ENCODE measurements at regions not wholly inside any gene's neighbourhood (a gene's known extent, or its start where the extent isn't known, plus 50 kb on each side); places are given as distances from the start of the nearest gene placed in this dataset.

GRCh38 chr4:52296341-52296740 is 245.2 kb downstream of the SPATA18 start:
- TF ChIP-seq POLR2A (IDR thresholded peaks at IDR 0.05; ENCODE audit: low read depth, low read length) (no peak), TAF1 (IDR thresholded peaks at IDR 0.05; ENCODE audit: borderline replicate concordance, low read depth, low read length) (no peak), POLR2AphosphoS5 (IDR thresholded peaks at IDR 0.05; ENCODE audit: low read depth, low read length) (no peak)
- DNase-seq (ENCODE audit: insufficient read length) (no peak), FAIRE-seq (no peak)

GRCh38 chr4:52298444-52298843 is 247.3 kb downstream of the SPATA18 start:
- FAIRE-seq (no peak), DNase-seq (ENCODE audit: insufficient read length) (no peak)
- no peak for TF ChIP-seq TAF1 (IDR thresholded peaks at IDR 0.05; ENCODE audit: borderline replicate concordance, low read depth, low read length)
- no peak for TF ChIP-seq POLR2AphosphoS5 (IDR thresholded peaks at IDR 0.05; ENCODE audit: low read depth, low read length)
- no peak for TF ChIP-seq POLR2A (IDR thresholded peaks at IDR 0.05; ENCODE audit: low read depth, low read length)

- TF ChIP-seq TAF1 (IDR thresholded peaks at IDR 0.05; ENCODE audit: borderline replicate concordance, low read depth, low read length) (no peak), POLR2AphosphoS5 (IDR thresholded peaks at IDR 0.05; ENCODE audit: low read depth, low read length) (no peak), POLR2A (IDR thresholded peaks at IDR 0.05; ENCODE audit: low read depth, low read length) (no peak)
- DNase-seq (ENCODE audit: insufficient read length) (no peak), FAIRE-seq (no peak)
These were observed 248.0 kb downstream of the SPATA18 start for GRCh38 chr4:52299120-52299519.

- TF ChIP-seq TAF1 (IDR thresholded peaks at IDR 0.05; ENCODE audit: borderline replicate concordance, low read depth, low read length) (no peak), POLR2A (IDR thresholded peaks at IDR 0.05; ENCODE audit: low read depth, low read length) (no peak), POLR2AphosphoS5 (IDR thresholded peaks at IDR 0.05; ENCODE audit: low read depth, low read length) (no peak)
- DNase-seq (ENCODE audit: insufficient read length) (no peak), FAIRE-seq (no peak)
These were observed 260.5 kb downstream of the SPATA18 start for GRCh38 chr4:52311464-52312125.

- DNase-seq (ENCODE audit: insufficient read length): no peak
- FAIRE-seq: no peak
- TF ChIP-seq POLR2A (IDR thresholded peaks at IDR 0.05; ENCODE audit: low read depth, low read length) (no peak), TAF1 (IDR thresholded peaks at IDR 0.05; ENCODE audit: borderline replicate concordance, low read depth, low read length) (no peak), POLR2AphosphoS5 (IDR thresholded peaks at IDR 0.05; ENCODE audit: low read depth, low read length) (no peak)
These were observed 261.6 kb downstream of the SPATA18 start for GRCh38 chr4:52312722-52313121.

GRCh38 chr4:52317361-52317879 is 266.3 kb downstream of the SPATA18 start:
- TF ChIP-seq POLR2A (IDR thresholded peaks at IDR 0.05; ENCODE audit: low read depth, low read length) (no peak), POLR2AphosphoS5 (IDR thresholded peaks at IDR 0.05; ENCODE audit: low read depth, low read length) (no peak)
- FAIRE-seq: no peak
- DNase-seq (ENCODE audit: insufficient read length): no peak

GRCh38 chr4:52317981-52318380 is 266.9 kb downstream of the SPATA18 start:
- DNase-seq (ENCODE audit: insufficient read length): no peak
- FAIRE-seq: no peak
- TF ChIP-seq TAF1 (IDR thresholded peaks at IDR 0.05; ENCODE audit: borderline replicate concordance, low read depth, low read length) (no peak), POLR2A (IDR thresholded peaks at IDR 0.05; ENCODE audit: low read depth, low read length) (no peak), POLR2AphosphoS5 (IDR thresholded peaks at IDR 0.05; ENCODE audit: low read depth, low read length) (no peak)

- FAIRE-seq (no peak), DNase-seq (ENCODE audit: insufficient read length) (no peak)
- TF ChIP-seq POLR2AphosphoS5 (IDR thresholded peaks at IDR 0.05; ENCODE audit: low read depth, low read length) (no peak), TAF1 (IDR thresholded peaks at IDR 0.05; ENCODE audit: borderline replicate concordance, low read depth, low read length) (no peak), POLR2A (IDR thresholded peaks at IDR 0.05; ENCODE audit: low read depth, low read length) (no peak)
These were observed 278.8 kb downstream of the SPATA18 start for GRCh38 chr4:52329894-52330293.

GRCh38 chr4:52343595-52343994 is 292.5 kb downstream of the SPATA18 start:
- TF ChIP-seq POLR2AphosphoS5 (IDR thresholded peaks at IDR 0.05; ENCODE audit: low read depth, low read length) (no peak), TAF1 (IDR thresholded peaks at IDR 0.05; ENCODE audit: borderline replicate concordance, low read depth, low read length) (no peak), POLR2A (IDR thresholded peaks at IDR 0.05; ENCODE audit: low read depth, low read length) (no peak)
- no peak for DNase-seq (ENCODE audit: insufficient read length)
- FAIRE-seq: no peak

GRCh38 chr4:52350926-52351325 is 299.8 kb downstream of the SPATA18 start:
- DNase-seq (ENCODE audit: insufficient read length): no peak
- TF ChIP-seq POLR2AphosphoS5 (IDR thresholded peaks at IDR 0.05; ENCODE audit: low read depth, low read length): no peak
- no peak for TF ChIP-seq POLR2A (IDR thresholded peaks at IDR 0.05; ENCODE audit: low read depth, low read length)
- TF ChIP-seq TAF1 (IDR thresholded peaks at IDR 0.05; ENCODE audit: borderline replicate concordance, low read depth, low read length): no peak
- FAIRE-seq: no peak

GRCh38 chr4:52358366-52358765 is 300.7 kb downstream of the USP46 start:
- no peak for FAIRE-seq
- no peak for TF ChIP-seq TAF1 (IDR thresholded peaks at IDR 0.05; ENCODE audit: borderline replicate concordance, low read depth, low read length)
- TF ChIP-seq POLR2A (IDR thresholded peaks at IDR 0.05; ENCODE audit: low read depth, low read length): no peak
- TF ChIP-seq POLR2AphosphoS5 (IDR thresholded peaks at IDR 0.05; ENCODE audit: low read depth, low read length): no peak
- DNase-seq (ENCODE audit: insufficient read length): no peak

GRCh38 chr4:52358883-52359321 is 300.2 kb downstream of the USP46 start:
- no peak for FAIRE-seq
- DNase-seq (ENCODE audit: insufficient read length): no peak
- TF ChIP-seq TAF1 (IDR thresholded peaks at IDR 0.05; ENCODE audit: borderline replicate concordance, low read depth, low read length) (no peak), POLR2A (IDR thresholded peaks at IDR 0.05; ENCODE audit: low read depth, low read length) (no peak), POLR2AphosphoS5 (IDR thresholded peaks at IDR 0.05; ENCODE audit: low read depth, low read length) (no peak)
